Neural crest cell (in vitro differentiated cells): ENCODE measurements at regions not wholly inside any gene's neighbourhood (a gene's known extent, or its start where the extent isn't known, plus 50 kb on each side); places are given as distances from the start of the nearest gene placed in this dataset.

Experiments
- DNase-seq: peaks from one replicate; pipeline ENCODE4 v3.0.0; 2021; ENCODE audit warnings: low read depth, mixed read lengths, low spot score
- H3K27ac Mint-ChIP-seq: one replicate; pipeline ENCODE4 v1.8.0; 2021; ENCODE audit warnings: mild to moderate bottlenecking, mixed read lengths; ENCODE audit not compliant: unreplicated experiment
- H3K27me3 Mint-ChIP-seq: 2 replicates; pipeline ENCODE4 v1.8.0; 2021; ENCODE audit warnings: low read depth, mild to moderate bottlenecking, mixed read lengths
- H3K36me3 Mint-ChIP-seq: 2 replicates; pipeline ENCODE4 v1.8.0; 2021; ENCODE audit warnings: low read depth, mild to moderate bottlenecking, mixed read lengths
- H3K4me1 Mint-ChIP-seq: 2 replicates; pipeline ENCODE4 v1.8.0; 2021; ENCODE audit warnings: mixed read lengths
- H3K4me3 Mint-ChIP-seq: one replicate; pipeline ENCODE4 v1.8.0; 2021; ENCODE audit warnings: mild to moderate bottlenecking, mixed read lengths
- H3K9me3 Mint-ChIP-seq: 2 replicates; pipeline ENCODE4 v1.8.0; 2021; ENCODE audit warnings: mixed read lengths
- TF ChIP-seq, protein P1 (sequence below): fragments of 200-600 bp; sonication (generic); conservative IDR thresholded peaks from 2 replicates; pipeline ENCODE4 v1.5.0; 2021; ENCODE audit warnings: antibody characterized with exemption, mild to moderate bottlenecking

DNA sequence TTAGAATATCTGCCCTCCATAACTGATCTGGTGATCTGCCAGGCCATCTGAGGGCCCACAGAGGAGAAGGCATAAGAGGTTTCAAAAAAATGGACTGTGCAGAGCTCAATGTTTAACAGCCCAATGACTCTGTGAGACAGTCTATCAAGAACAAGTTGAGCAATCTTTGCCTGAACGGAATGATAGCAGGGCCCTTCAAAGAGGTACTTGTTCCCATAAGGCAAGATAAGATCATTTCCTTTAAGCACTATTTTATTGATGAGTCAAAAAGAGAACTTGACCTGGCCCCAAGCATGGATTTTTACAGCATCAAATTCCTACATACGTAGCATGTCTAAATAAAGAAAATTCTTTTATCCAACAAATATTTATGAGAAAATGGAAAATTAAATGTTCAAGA lies 182.8 kb downstream of the IDS start:
- Mint-ChIP-seq H3K4me3 (no peak overlapping the region), H3K27me3 (no peaks in the 10 kb centered on the region), H3K4me1 (no peaks in the 10 kb centered on the region), H3K9me3 (peaks cover 17% of the 10 kb centered on the region), H3K36me3 (peaks cover 2% of the 10 kb centered on the region), H3K27ac (no peak overlapping the region)
- TF ChIP-seq, protein P1, sequence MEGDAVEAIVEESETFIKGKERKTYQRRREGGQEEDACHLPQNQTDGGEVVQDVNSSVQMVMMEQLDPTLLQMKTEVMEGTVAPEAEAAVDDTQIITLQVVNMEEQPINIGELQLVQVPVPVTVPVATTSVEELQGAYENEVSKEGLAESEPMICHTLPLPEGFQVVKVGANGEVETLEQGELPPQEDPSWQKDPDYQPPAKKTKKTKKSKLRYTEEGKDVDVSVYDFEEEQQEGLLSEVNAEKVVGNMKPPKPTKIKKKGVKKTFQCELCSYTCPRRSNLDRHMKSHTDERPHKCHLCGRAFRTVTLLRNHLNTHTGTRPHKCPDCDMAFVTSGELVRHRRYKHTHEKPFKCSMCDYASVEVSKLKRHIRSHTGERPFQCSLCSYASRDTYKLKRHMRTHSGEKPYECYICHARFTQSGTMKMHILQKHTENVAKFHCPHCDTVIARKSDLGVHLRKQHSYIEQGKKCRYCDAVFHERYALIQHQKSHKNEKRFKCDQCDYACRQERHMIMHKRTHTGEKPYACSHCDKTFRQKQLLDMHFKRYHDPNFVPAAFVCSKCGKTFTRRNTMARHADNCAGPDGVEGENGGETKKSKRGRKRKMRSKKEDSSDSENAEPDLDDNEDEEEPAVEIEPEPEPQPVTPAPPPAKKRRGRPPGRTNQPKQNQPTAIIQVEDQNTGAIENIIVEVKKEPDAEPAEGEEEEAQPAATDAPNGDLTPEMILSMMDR, result no peak
- DNase-seq, result no peak

- TF ChIP-seq, protein P1, result no peak
- DNase-seq, result no peak
- H3K27ac Mint-ChIP-seq, result no peak overlapping the region
- no peaks in the 10 kb centered on the region for H3K36me3 Mint-ChIP-seq
- peaks cover 11% of the 10 kb centered on the region for H3K9me3 Mint-ChIP-seq
- no peaks in the 10 kb centered on the region for H3K27me3 Mint-ChIP-seq
- no peaks in the 10 kb centered on the region for H3K4me1 Mint-ChIP-seq
- H3K4me3 Mint-ChIP-seq, result no peak overlapping the region
These were observed 191.2 kb downstream of the IDS start for GRCh38 chrX:149313871-149314371.

DNA sequence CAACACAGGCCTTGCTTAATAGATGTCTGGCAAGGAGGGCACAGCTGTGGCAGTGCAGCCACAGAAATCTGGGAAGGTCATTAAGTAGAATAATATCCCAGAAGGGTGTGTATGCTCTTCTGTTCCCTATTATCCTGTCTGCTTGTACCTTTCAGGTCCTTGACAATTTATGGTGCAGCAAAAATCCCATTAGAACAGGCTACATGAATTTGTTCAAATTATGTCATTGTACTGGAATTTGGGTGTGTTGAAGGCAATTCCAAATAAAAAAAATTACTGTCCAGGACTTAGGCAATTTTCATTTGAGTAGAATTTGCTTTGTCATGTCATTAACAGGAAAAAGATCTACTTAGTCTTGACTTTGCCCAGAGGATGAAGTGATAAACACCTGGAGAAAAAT lies 192.1 kb downstream of the IDS start:
- Mint-ChIP-seq H3K9me3 (peaks cover 8% of the 10 kb centered on the region), H3K36me3 (no peaks in the 10 kb centered on the region)

GRCh38 chrX:149312097-149312496 lies 193.0 kb downstream of the IDS start:
- no peak for DNase-seq
- no peaks in the 10 kb centered on the region for H3K4me1 Mint-ChIP-seq
- H3K9me3 Mint-ChIP-seq, result peaks cover 6% of the 10 kb centered on the region
- H3K27me3 Mint-ChIP-seq, result no peaks in the 10 kb centered on the region
- TF ChIP-seq, protein P1, result no peak
- H3K36me3 Mint-ChIP-seq, result no peaks in the 10 kb centered on the region
- no peak overlapping the region for H3K4me3 Mint-ChIP-seq
- H3K27ac Mint-ChIP-seq, result no peak overlapping the region

More for the DNA sequence above, 192.1 kb downstream of the IDS start:
- Mint-ChIP-seq H3K4me3 (no peak overlapping the region), H3K4me1 (no peaks in the 10 kb centered on the region), H3K27ac (no peak overlapping the region), H3K27me3 (no peaks in the 10 kb centered on the region)
- TF ChIP-seq, protein P1, result no peak
- no peak for DNase-seq

DNA sequence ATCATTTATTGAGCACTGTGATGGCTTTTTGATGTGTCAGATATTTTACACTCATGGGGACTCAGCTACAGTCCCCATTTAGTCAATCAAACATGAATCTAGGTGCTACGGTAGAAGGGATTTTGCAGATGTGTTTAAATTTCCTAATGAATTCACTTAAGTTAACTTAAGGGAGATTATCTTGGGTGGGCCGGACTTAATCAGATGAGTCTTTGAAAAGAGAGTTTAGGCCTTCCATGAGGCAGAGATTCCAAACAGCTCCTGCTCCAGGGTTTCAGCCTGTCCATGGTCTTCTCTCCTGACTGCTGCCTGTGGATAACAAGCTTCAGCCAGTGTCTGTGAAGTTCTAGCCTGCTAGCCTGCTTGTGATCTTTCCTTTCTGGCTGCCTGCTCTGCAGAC lies 202.4 kb downstream of the IDS start:
- no peak for DNase-seq
- H3K36me3 Mint-ChIP-seq, result no peaks in the 10 kb centered on the region
- TF ChIP-seq, protein P1, result no peak
- no peak overlapping the region for H3K27ac Mint-ChIP-seq
- no peak overlapping the region for H3K4me3 Mint-ChIP-seq
- no peaks in the 10 kb centered on the region for H3K27me3 Mint-ChIP-seq
- peaks cover 5% of the 10 kb centered on the region for H3K4me1 Mint-ChIP-seq
- peaks cover 12% of the 10 kb centered on the region for H3K9me3 Mint-ChIP-seq

DNA sequence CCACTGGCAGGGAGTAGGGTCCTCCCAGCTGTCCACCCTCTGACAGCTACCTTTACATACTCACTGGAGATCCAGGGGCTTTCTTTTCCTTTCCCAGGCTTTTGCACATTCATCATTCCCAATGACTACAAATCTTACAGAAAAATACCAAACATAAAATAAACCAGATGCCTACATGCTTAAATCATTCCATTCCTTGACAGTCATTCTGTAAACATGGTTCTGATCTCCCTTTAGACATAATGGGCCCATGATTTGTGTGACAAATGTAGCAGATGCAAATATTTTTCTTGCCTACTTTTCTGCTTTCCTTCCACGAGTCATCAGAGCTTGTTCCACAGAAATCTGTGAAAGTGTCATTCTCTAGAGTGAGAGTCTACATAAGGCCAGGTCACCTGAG lies 207.0 kb downstream of the IDS start:
- DNase-seq, result no peak
- Mint-ChIP-seq H3K4me3 (no peak overlapping the region), H3K27ac (no peak overlapping the region), H3K9me3 (peaks cover 14% of the 10 kb centered on the region), H3K27me3 (no peaks in the 10 kb centered on the region), H3K4me1 (peaks cover 5% of the 10 kb centered on the region), H3K36me3 (no peaks in the 10 kb centered on the region)
- TF ChIP-seq, protein P1, result no peak
